ENCODE measurements at regions not wholly inside any gene's neighbourhood (a gene's known extent, or its start where the extent isn't known, plus 50 kb on each side); places are given as distances from the start of the nearest gene placed in this dataset.

DNA sequence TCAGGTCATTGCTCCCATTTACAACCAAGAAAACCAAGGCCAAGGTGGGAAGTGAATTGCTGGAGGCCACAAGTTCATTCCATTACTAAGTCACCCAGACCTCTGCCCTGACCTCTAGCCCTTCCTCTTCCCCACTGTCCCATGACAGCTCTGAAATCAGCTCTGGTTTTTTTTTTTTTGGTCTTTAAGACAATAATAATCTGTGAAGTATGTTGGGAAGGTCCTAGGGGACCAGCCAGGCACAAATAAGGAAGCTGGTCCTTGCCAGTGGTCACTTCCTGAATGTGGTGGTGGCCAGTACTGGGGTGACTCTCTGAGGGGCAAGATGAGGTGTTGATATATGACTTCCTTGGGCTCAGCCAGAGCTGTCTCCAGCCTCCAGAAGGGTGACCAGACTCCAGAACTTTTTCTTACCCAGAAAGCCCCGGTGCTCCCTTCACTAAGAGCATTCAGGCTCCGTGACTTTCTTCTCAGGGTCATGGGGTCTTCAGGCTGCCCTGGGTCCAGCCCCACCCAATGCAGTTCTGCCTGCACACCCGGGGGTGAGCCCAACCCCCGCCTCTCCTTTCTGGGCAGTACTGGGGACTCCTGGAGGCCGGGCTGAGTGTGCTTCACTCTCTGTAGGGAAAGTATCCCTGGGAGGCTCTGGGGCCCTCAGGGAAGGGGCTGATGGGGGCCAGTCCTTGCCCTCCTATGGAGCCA, 159.6 kb downstream of the PTPRU start:
- DNase-seq (ENCODE audit: low read depth, low spot score) (no peak), FAIRE-seq (no peak), ATAC-seq (no peak)
- no TSS peak for BruUV-seq (replicated peaks)
- H3K27me3 ChIP-seq (replicated peaks in 1 of 2; ENCODE audit: control insufficient read depth in 2 of 2, insufficient read depth in 2 of 2, low read length in 1 of 2) = peaks cover 0 to 6% of the 10 kb centered on the region in 2 experiments; a peak in 1 of 4 replicates
- no peak overlapping the region for H3K27ac ChIP-seq (ENCODE audit: control insufficient read depth, insufficient read depth)
- ChIA-PET SMC1A (ENCODE audit: uncharacterized antibody, unreplicated experiment) (no interaction called here), RAD21 (ENCODE audit: unreplicated experiment) (no interaction called here), POLR2A (interaction anchor here (0.6 kb wide), 1 partner anchor 753 kb away, joined by 8 read pairs; the partner anchor contains the start of gene TAF12), CTCF (no interaction called here)
- no peak overlapping the region for H3K9ac ChIP-seq (ENCODE audit: control insufficient read depth, insufficient read depth, low read length)
- intact Hi-C loops (cut with micrococcal nuclease; ENCODE audit: unreplicated experiment) (no loop called here), in situ Hi-C loops (cut with MboI) (no loop called here)
- H3K36me3 ChIP-seq (ENCODE audit: control insufficient read depth in 2 of 2, insufficient read depth in 2 of 2, low read length in 1 of 2) = no peaks in the 10 kb centered on the region
- H4K20me1 ChIP-seq (ENCODE audit: control insufficient read depth, insufficient read depth) = no peaks in the 10 kb centered on the region
- no peaks in the 10 kb centered on the region for H3K9me3 ChIP-seq (replicated peaks; ENCODE audit: control insufficient read depth, insufficient read depth, low read length)
- H3K4me3 ChIP-seq = no peak overlapping the region
- no peaks in the 10 kb centered on the region for H3K4me1 ChIP-seq (ENCODE audit: control insufficient read depth, insufficient read depth, low read length)
- no peak overlapping the region for H3K4me2 ChIP-seq (ENCODE audit: control insufficient read depth, insufficient read depth)
- no peak overlapping the region for H2AFZ ChIP-seq (ENCODE audit: control insufficient read depth, low read depth, low read length)
- 0% methylated on average over 5 of the region's 5 CpGs for WGBS (ENCODE audit: insufficient coverage, insufficient replicate concordance, low lambda C conversion rate, missing lambda C conversion rate)
- no peaks in the 10 kb centered on the region for H3K79me2 ChIP-seq (ENCODE audit: control insufficient read depth, insufficient read depth, low read length)
- TF ChIP-seq BMI1 (IDR thresholded peaks at IDR 0.05; ENCODE audit: borderline replicate concordance) (no peak), IRF4 (IDR thresholded peaks at IDR 0.05; ENCODE audit: low read depth, low read length) (no peak), NFYB (IDR thresholded peaks at IDR 0.05; ENCODE audit: insufficient read depth, low read depth, low read length) (no peak), IKZF1 (conservative IDR thresholded peaks at IDR 0.05) (no peak), CTCF (IDR thresholded peaks at IDR 0.05 in 2 of 3, conservative IDR thresholded peaks at IDR 0.05 in 1 of 3; ENCODE audit: control insufficient read depth in 2 of 3, extremely low read depth in 1 of 3, insufficient read depth in 1 of 3, low read depth in 3 of 3, low read length in 3 of 3) (no peak), BCLAF1 (IDR thresholded peaks at IDR 0.05) (no peak), RAD51 (IDR thresholded peaks at IDR 0.05) (no peak), HDAC6 (IDR thresholded peaks at IDR 0.05; ENCODE audit: unreplicated experiment) (no peak), SP1 (IDR thresholded peaks at IDR 0.05; ENCODE audit: low read depth, low read length) (no peak), CBX3 (IDR thresholded peaks at IDR 0.05; ENCODE audit: borderline replicate concordance, low read depth) (no peak)
- TF ChIP-seq, protein P1, sequence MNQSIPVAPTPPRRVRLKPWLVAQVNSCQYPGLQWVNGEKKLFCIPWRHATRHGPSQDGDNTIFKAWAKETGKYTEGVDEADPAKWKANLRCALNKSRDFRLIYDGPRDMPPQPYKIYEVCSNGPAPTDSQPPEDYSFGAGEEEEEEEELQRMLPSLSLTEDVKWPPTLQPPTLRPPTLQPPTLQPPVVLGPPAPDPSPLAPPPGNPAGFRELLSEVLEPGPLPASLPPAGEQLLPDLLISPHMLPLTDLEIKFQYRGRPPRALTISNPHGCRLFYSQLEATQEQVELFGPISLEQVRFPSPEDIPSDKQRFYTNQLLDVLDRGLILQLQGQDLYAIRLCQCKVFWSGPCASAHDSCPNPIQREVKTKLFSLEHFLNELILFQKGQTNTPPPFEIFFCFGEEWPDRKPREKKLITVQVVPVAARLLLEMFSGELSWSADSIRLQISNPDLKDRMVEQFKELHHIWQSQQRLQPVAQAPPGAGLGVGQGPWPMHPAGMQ (IDR thresholded peaks at IDR 0.05; ENCODE audit: borderline replicate concordance) = no peak
- TF ChIP-seq, protein P2, sequence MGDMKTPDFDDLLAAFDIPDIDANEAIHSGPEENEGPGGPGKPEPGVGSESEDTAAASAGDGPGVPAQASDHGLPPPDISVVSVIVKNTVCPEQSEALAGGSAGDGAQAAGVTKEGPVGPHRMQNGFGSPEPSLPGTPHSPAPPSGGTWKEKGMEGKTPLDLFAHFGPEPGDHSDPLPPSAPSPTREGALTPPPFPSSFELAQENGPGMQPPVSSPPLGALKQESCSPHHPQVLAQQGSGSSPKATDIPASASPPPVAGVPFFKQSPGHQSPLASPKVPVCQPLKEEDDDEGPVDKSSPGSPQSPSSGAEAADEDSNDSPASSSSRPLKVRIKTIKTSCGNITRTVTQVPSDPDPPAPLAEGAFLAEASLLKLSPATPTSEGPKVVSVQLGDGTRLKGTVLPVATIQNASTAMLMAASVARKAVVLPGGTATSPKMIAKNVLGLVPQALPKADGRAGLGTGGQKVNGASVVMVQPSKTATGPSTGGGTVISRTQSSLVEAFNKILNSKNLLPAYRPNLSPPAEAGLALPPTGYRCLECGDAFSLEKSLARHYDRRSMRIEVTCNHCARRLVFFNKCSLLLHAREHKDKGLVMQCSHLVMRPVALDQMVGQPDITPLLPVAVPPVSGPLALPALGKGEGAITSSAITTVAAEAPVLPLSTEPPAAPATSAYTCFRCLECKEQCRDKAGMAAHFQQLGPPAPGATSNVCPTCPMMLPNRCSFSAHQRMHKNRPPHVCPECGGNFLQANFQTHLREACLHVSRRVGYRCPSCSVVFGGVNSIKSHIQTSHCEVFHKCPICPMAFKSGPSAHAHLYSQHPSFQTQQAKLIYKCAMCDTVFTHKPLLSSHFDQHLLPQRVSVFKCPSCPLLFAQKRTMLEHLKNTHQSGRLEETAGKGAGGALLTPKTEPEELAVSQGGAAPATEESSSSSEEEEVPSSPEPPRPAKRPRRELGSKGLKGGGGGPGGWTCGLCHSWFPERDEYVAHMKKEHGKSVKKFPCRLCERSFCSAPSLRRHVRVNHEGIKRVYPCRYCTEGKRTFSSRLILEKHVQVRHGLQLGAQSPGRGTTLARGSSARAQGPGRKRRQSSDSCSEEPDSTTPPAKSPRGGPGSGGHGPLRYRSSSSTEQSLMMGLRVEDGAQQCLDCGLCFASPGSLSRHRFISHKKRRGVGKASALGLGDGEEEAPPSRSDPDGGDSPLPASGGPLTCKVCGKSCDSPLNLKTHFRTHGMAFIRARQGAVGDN (IDR thresholded peaks at IDR 0.05) = no peak
